PC-3 (cell line): ENCODE measurements at regions not wholly inside any gene's neighbourhood (a gene's known extent, or its start where the extent isn't known, plus 50 kb on each side); places are given as distances from the start of the nearest gene placed in this dataset.

Source experiments
- ATAC-seq: fragments of 200-7000 bp; cut with Tn5 transposase; 2 replicates; pipeline ENCODE4 v1.9.1; 2020; ENCODE audit warnings: mild to moderate bottlenecking, moderate library complexity
- BruUV-seq: library from RNA; stranded (reverse); fragments of 400-500 nt; replicated peaks from 2 replicates; lab custom pipeline; 2021; lab: Mats Ljungman, UMichigan
- CTCF ChIA-PET: fragments of 300-600 bp; sonication (Branson Sonifier 250); formaldehyde crosslinking; loops from one replicate; lab custom pipeline; 2022; ENCODE audit warnings: antibody characterized with exemption; lab: Charles Lee
- POLR2A ChIA-PET: fragments of 300-600 bp; sonication (Branson Sonifier 250); formaldehyde crosslinking; loops from one replicate; lab custom pipeline; 2022; ENCODE audit warnings: antibody characterized with exemption; ENCODE audit not compliant: unreplicated experiment; lab: Charles Lee
- DNase-seq: peaks from one replicate; pipeline ENCODE4 v3.0.0-alpha.2; 2015
- H2AFZ ChIP-seq: fragments of 300-600 bp; sonication (generic); 2 replicates; pipeline ENCODE4 v1.6.0; 2016; ENCODE audit warnings: antibody characterized with exemption, low read length
- H3F3A ChIP-seq: fragments of 300-600 bp; sonication (generic); one replicate; pipeline ENCODE4 v1.6.0; 2017; ENCODE audit warnings: antibody characterized with exemption, low read length, control low read depth, mild to moderate bottlenecking; ENCODE audit not compliant: unreplicated experiment
- H3K27ac ChIP-seq: fragments of 300-600 bp; sonication (generic); 2 replicates; pipeline ENCODE4 v1.5.1; 2016; ENCODE audit warnings: mild to moderate bottlenecking, low read length
- H3K27me3 ChIP-seq: fragments of 300-600 bp; sonication (generic); 2 replicates; pipeline ENCODE4 v1.6.1; 2016; ENCODE audit warnings: low read length, mixed read lengths
- H3K36me3 ChIP-seq: fragments of 300-600 bp; sonication (generic); 2 replicates; pipeline ENCODE4 v1.6.1; 2016; ENCODE audit warnings: low read depth, mixed run types, low read length, mixed read lengths
- H3K4me1 ChIP-seq: fragments of 300-600 bp; sonication (generic); 2 replicates; pipeline ENCODE4 v1.5.1; 2016; ENCODE audit warnings: low read length; ENCODE audit not compliant: insufficient read depth
- H3K4me2 ChIP-seq: fragments of 300-600 bp; sonication (generic); 2 replicates; pipeline ENCODE4 v1.6.0; 2016; ENCODE audit warnings: low read length
- H3K4me3 ChIP-seq: fragments of 300-600 bp; sonication (generic); 2 replicates; pipeline ENCODE4 v1.5.1; 2016; ENCODE audit warnings: mild to moderate bottlenecking, low read length, mixed read lengths
- H3K79me2 ChIP-seq: fragments of 300-600 bp; sonication (generic); 2 replicates; pipeline ENCODE4 v1.6.1; 2017; ENCODE audit warnings: low read length, mixed read lengths
- H3K9ac ChIP-seq: fragments of 300-600 bp; sonication (generic); 2 replicates; pipeline ENCODE4 v1.6.0; 2016; ENCODE audit warnings: mild to moderate bottlenecking, low read length
- H3K9me2 ChIP-seq: fragments of 300-600 bp; sonication (generic); replicated peaks from 2 replicates; pipeline ENCODE4 v1.6.1; 2016; ENCODE audit warnings: mixed run types, low read length, mixed read lengths
- H3K9me3 ChIP-seq: fragments of 300-600 bp; sonication (generic); 2 replicates; pipeline ENCODE4 v1.6.1; 2016; ENCODE audit warnings: low read length, mixed read lengths
- H4K20me1 ChIP-seq: fragments of 300-600 bp; sonication (generic); 2 replicates; pipeline ENCODE4 v1.6.1; 2016; ENCODE audit warnings: low read length, mixed read lengths
- CTCF ChIP-seq: fragments of 300-600 bp; sonication (generic); conservative IDR thresholded peaks from 2 replicates; pipeline ENCODE4 v1.5.1; 2017; ENCODE audit warnings: antibody characterized with exemption, low read depth, mild to moderate bottlenecking, low read length
- EZH2 ChIP-seq: fragments of 300-600 bp; sonication (generic); IDR thresholded peaks from one replicate; pipeline ENCODE4 v1.6.1; 2017; ENCODE audit warnings: antibody characterized with exemption, mild to moderate bottlenecking, low read length; ENCODE audit not compliant: unreplicated experiment
- EZH2phosphoT487 ChIP-seq: fragments of 300-600 bp; sonication (generic); IDR thresholded peaks from 2 replicates; pipeline ENCODE4 v1.6.1; 2018; ENCODE audit warnings: mild to moderate bottlenecking, antibody characterized with exemption, low read length, borderline replicate concordance
- intact Hi-C: fragments of 100-400 bp; cut with micrococcal nuclease; formaldehyde crosslinking; loops from 2 replicates; pipeline ENCODE4 v1.9.0; 2023

GRCh38 chr4:38357546-38357945 lies 306.5 kb upstream of the KLF3 start:
- Histone ChIP-seq H3K4me3 (no peak overlapping the region), H3K9me3 (no peaks in the 10 kb centered on the region), H3K4me1 (no peaks in the 10 kb centered on the region), H3K27ac (no peak overlapping the region), H3F3A (no peaks in the 10 kb centered on the region), H3K79me2 (no peaks in the 10 kb centered on the region), H3K9ac (no peak overlapping the region), H2AFZ (no peak overlapping the region), H3K36me3 (no peaks in the 10 kb centered on the region), H3K27me3 (no peaks in the 10 kb centered on the region), H4K20me1 (no peaks in the 10 kb centered on the region), H3K4me2 (no peak overlapping the region), H3K9me2 (no peaks in the 10 kb centered on the region)
- ChIA-PET POLR2A (no interaction called here), CTCF (no interaction called here)
- TF ChIP-seq CTCF (no peak), EZH2phosphoT487 (no peak), EZH2 (no peak)
- DNase-seq (no peak), ATAC-seq (no peak)
- intact Hi-C loops, result no loop called here
- no TSS peak for BruUV-seq

GRCh38 chr4:38359113-38359512 lies 304.9 kb upstream of the KLF3 start:
- TF ChIP-seq CTCF, result no peak
- intact Hi-C loops, result no loop called here
- CTCF ChIA-PET, result no interaction called here

GRCh38 chr4:38360201-38360600 lies 303.8 kb upstream of the KLF3 start:
- H3K9ac ChIP-seq, result no peak overlapping the region
- intact Hi-C loops, result no loop called here
- H3K36me3 ChIP-seq, result no peaks in the 10 kb centered on the region
- no peaks in the 10 kb centered on the region for H3K79me2 ChIP-seq
- no peaks in the 10 kb centered on the region for H3K27me3 ChIP-seq
- no peaks in the 10 kb centered on the region for H3K9me2 ChIP-seq
- no TSS peak for BruUV-seq
- no peaks in the 10 kb centered on the region for H4K20me1 ChIP-seq
- no peak overlapping the region for H3K4me3 ChIP-seq
- TF ChIP-seq EZH2phosphoT487, result no peak
- TF ChIP-seq CTCF, result no peak
- TF ChIP-seq EZH2, result no peak
- no peak overlapping the region for H3K4me2 ChIP-seq
- ATAC-seq (no peak), DNase-seq (no peak)
- no peaks in the 10 kb centered on the region for H3K9me3 ChIP-seq
- ChIA-PET CTCF (no interaction called here), POLR2A (no interaction called here)
- no peak overlapping the region for H2AFZ ChIP-seq
- no peaks in the 10 kb centered on the region for H3K4me1 ChIP-seq
- H3F3A ChIP-seq, result no peaks in the 10 kb centered on the region
- no peak overlapping the region for H3K27ac ChIP-seq

More at GRCh38 chr4:38359113-38359512, 304.9 kb upstream of the KLF3 start:
- Histone ChIP-seq H3K27ac (no peak overlapping the region), H3K27me3 (no peaks in the 10 kb centered on the region), H3K36me3 (no peaks in the 10 kb centered on the region), H3K9ac (no peak overlapping the region), H2AFZ (no peak overlapping the region), H3F3A (no peaks in the 10 kb centered on the region), H3K4me1 (no peaks in the 10 kb centered on the region), H3K9me2 (no peaks in the 10 kb centered on the region), H3K4me3 (no peak overlapping the region), H3K79me2 (no peaks in the 10 kb centered on the region), H4K20me1 (no peaks in the 10 kb centered on the region), H3K9me3 (no peaks in the 10 kb centered on the region), H3K4me2 (no peak overlapping the region)
- BruUV-seq, result no TSS peak
- POLR2A ChIA-PET, result no interaction called here
- no peak for ATAC-seq
- DNase-seq, result no peak
